SK-N-SH treated with all-trans-retinoic acid at 6 μM for 48 hours (cell line): ENCODE measurements at regions not wholly inside any gene's neighbourhood (a gene's known extent, or its start where the extent isn't known, plus 50 kb on each side); places are given as distances from the start of the nearest gene placed in this dataset.

ENCODE experiments used
- ARNTL ChIP-seq: fragments of 450-650 bp; formaldehyde crosslinking; IDR thresholded peaks from 2 replicates; pipeline ENCODE4 v1.5.0; 2020; ENCODE audit warnings: low read depth, mild to moderate bottlenecking, moderate library complexity, borderline replicate concordance
- ESRRG ChIP-seq: fragments of 250-450 bp; sonication (Bioruptor Pico); IDR thresholded peaks from 2 replicates; pipeline ENCODE4 v1.6.1; 2021; ENCODE audit warnings: mild to moderate bottlenecking
- GLIS3 ChIP-seq: fragments of 250-450 bp; sonication (Bioruptor Pico); IDR thresholded peaks from 2 replicates; pipeline ENCODE4 v1.5.0; 2020; ENCODE audit warnings: mild to moderate bottlenecking, moderate library complexity
- ISL1 ChIP-seq: fragments of 250-450 bp; sonication (Bioruptor Pico); IDR thresholded peaks from 2 replicates; pipeline ENCODE4 v2.1.2; 2022; ENCODE audit warnings: mild to moderate bottlenecking, moderate library complexity
- OSR1 ChIP-seq: fragments of 250-450 bp; sonication (Bioruptor Pico); IDR thresholded peaks from 2 replicates; pipeline ENCODE4 v1.8.0; 2022; ENCODE audit warnings: moderate library complexity, mild to moderate bottlenecking, inconsistent platforms
- PPARA ChIP-seq: fragments of 250-450 bp; sonication (Bioruptor Pico); IDR thresholded peaks from 2 replicates; pipeline ENCODE4 v1.5.0; 2020; ENCODE audit warnings: mild to moderate bottlenecking, borderline replicate concordance
- RARB ChIP-seq: fragments of 250-450 bp; sonication (Bioruptor Pico); IDR thresholded peaks from 2 replicates; pipeline ENCODE4 v1.8.0; 2021; ENCODE audit warnings: mild to moderate bottlenecking, moderate library complexity
- ZFP3 ChIP-seq: fragments of 250-450 bp; sonication (Bioruptor Pico); IDR thresholded peaks from 2 replicates; pipeline ENCODE4 v1.5.0; 2020; ENCODE audit warnings: mild to moderate bottlenecking, moderate library complexity
- ZFP30 ChIP-seq: fragments of 450-650 bp; formaldehyde crosslinking; IDR thresholded peaks from 2 replicates; pipeline ENCODE4 v1.5.0; 2022; ENCODE audit warnings: mild to moderate bottlenecking, moderate library complexity
- TF ChIP-seq, protein P1 (sequence below): fragments of 250-450 bp; sonication (Bioruptor Pico); IDR thresholded peaks from 2 replicates; pipeline ENCODE4 v1.5.1; 2020; ENCODE audit warnings: low read depth, mild to moderate bottlenecking, moderate library complexity
- TF ChIP-seq, protein P2 (sequence below): fragments of 250-450 bp; sonication (Bioruptor Pico); IDR thresholded peaks from 2 replicates; pipeline ENCODE4 v1.8.0; 2020; ENCODE audit warnings: mild to moderate bottlenecking, moderate library complexity, borderline replicate concordance
- TF ChIP-seq, protein P3 (sequence below): fragments of 250-450 bp; sonication (Bioruptor Pico); IDR thresholded peaks from 2 replicates; pipeline ENCODE4 v1.5.0; 2020; ENCODE audit warnings: mild to moderate bottlenecking, moderate library complexity
- TF ChIP-seq, protein P4 (sequence below): fragments of 250-450 bp; sonication (Bioruptor Pico); IDR thresholded peaks from 2 replicates; pipeline ENCODE4 v1.5.1; 2021; ENCODE audit warnings: mild to moderate bottlenecking, moderate library complexity

DNA sequence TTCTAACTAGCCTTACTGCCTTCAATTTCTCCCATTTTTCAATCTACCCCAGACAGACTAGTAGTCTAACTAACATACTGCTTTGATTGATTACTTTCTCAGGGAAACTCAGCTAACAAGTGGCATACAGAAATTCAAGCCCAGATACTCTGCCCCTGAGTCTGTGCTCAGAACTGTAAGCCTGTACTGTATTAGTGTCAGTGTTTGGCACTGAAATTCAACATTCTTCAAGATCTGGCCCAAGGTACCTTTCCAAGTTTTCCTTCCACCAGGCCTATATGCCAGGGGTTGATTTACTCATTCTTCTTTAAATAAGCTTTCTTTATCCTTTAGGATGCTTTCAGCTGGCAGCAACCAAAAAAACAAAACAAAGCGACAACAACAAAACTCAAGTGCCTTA is 433.2 kb upstream of the MARCKS start:
- TF ChIP-seq ZFP30 (no peak), GLIS3 (CRISPR knock-in tag) (no peak), ZFP3 (CRISPR knock-in tag) (no peak), ARNTL (CRISPR knock-in tag) (no peak), OSR1 (CRISPR knock-in tag) (no peak), ESRRG (CRISPR knock-in tag) (no peak), ISL1 (CRISPR knock-in tag) (no peak), PPARA (CRISPR knock-in tag) (no peak), RARB (no peak)
- TF ChIP-seq, protein P1, sequence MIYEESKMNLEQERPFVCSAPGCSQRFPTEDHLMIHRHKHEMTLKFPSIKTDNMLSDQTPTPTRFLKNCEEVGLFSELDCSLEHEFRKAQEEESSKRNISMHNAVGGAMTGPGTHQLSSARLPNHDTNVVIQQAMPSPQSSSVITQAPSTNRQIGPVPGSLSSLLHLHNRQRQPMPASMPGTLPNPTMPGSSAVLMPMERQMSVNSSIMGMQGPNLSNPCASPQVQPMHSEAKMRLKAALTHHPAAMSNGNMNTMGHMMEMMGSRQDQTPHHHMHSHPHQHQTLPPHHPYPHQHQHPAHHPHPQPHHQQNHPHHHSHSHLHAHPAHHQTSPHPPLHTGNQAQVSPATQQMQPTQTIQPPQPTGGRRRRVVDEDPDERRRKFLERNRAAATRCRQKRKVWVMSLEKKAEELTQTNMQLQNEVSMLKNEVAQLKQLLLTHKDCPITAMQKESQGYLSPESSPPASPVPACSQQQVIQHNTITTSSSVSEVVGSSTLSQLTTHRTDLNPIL (CRISPR knock-in tag) = no peak
- TF ChIP-seq, protein P2, sequence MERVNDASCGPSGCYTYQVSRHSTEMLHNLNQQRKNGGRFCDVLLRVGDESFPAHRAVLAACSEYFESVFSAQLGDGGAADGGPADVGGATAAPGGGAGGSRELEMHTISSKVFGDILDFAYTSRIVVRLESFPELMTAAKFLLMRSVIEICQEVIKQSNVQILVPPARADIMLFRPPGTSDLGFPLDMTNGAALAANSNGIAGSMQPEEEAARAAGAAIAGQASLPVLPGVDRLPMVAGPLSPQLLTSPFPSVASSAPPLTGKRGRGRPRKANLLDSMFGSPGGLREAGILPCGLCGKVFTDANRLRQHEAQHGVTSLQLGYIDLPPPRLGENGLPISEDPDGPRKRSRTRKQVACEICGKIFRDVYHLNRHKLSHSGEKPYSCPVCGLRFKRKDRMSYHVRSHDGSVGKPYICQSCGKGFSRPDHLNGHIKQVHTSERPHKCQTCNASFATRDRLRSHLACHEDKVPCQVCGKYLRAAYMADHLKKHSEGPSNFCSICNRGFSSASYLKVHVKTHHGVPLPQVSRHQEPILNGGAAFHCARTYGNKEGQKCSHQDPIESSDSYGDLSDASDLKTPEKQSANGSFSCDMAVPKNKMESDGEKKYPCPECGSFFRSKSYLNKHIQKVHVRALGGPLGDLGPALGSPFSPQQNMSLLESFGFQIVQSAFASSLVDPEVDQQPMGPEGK (CRISPR knock-in tag) = no peak
- TF ChIP-seq, protein P3, sequence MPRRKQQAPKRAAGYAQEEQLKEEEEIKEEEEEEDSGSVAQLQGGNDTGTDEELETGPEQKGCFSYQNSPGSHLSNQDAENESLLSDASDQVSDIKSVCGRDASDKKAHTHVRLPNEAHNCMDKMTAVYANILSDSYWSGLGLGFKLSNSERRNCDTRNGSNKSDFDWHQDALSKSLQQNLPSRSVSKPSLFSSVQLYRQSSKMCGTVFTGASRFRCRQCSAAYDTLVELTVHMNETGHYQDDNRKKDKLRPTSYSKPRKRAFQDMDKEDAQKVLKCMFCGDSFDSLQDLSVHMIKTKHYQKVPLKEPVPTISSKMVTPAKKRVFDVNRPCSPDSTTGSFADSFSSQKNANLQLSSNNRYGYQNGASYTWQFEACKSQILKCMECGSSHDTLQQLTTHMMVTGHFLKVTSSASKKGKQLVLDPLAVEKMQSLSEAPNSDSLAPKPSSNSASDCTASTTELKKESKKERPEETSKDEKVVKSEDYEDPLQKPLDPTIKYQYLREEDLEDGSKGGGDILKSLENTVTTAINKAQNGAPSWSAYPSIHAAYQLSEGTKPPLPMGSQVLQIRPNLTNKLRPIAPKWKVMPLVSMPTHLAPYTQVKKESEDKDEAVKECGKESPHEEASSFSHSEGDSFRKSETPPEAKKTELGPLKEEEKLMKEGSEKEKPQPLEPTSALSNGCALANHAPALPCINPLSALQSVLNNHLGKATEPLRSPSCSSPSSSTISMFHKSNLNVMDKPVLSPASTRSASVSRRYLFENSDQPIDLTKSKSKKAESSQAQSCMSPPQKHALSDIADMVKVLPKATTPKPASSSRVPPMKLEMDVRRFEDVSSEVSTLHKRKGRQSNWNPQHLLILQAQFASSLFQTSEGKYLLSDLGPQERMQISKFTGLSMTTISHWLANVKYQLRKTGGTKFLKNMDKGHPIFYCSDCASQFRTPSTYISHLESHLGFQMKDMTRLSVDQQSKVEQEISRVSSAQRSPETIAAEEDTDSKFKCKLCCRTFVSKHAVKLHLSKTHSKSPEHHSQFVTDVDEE (CRISPR knock-in tag) = no peak
- TF ChIP-seq, protein P4, sequence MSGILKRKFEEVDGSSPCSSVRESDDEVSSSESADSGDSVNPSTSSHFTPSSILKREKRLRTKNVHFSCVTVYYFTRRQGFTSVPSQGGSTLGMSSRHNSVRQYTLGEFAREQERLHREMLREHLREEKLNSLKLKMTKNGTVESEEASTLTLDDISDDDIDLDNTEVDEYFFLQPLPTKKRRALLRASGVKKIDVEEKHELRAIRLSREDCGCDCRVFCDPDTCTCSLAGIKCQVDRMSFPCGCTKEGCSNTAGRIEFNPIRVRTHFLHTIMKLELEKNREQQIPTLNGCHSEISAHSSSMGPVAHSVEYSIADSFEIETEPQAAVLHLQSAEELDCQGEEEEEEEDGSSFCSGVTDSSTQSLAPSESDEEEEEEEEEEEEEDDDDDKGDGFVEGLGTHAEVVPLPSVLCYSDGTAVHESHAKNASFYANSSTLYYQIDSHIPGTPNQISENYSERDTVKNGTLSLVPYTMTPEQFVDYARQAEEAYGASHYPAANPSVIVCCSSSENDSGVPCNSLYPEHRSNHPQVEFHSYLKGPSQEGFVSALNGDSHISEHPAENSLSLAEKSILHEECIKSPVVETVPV = no peak
